NCI-H146 (cell line): ENCODE measurements at regions not wholly inside any gene's neighbourhood (a gene's known extent, or its start where the extent isn't known, plus 50 kb on each side); places are given as distances from the start of the nearest gene placed in this dataset.
"Not testable (repeated sequence)": the region's sequence is repeated elsewhere in the genome, so short reads cannot be mapped to it uniquely, and the experiment has no call there.

Experiments used
- DNase-seq: peaks from one replicate; lab custom pipeline; 2025; lab: John Stamatoyannopoulos, UW

GRCh38 chr10:28354511-28354910 is 51.6 kb upstream of the MPP7 start:
- no peak for DNase-seq

GRCh38 chr10:28355376-28355775 is 52.5 kb upstream of the MPP7 start:
- no peak for DNase-seq

GRCh38 chr10:28359334-28359733 is 56.5 kb upstream of the MPP7 start:
- DNase-seq, result no peak

GRCh38 chr10:28360175-28360574 is 57.3 kb upstream of the MPP7 start:
- no peak for DNase-seq

GRCh38 chr10:28363376-28363775 is 60.5 kb upstream of the MPP7 start:
- DNase-seq, result no peak

- no peak for DNase-seq
Measured at GRCh38 chr10:28365840-28366239, 63.0 kb upstream of the MPP7 start.

GRCh38 chr10:28366994-28367393 is 64.1 kb upstream of the MPP7 start:
- DNase-seq, result no peak

GRCh38 chr10:28367413-28367812 is 64.5 kb upstream of the MPP7 start:
- no peak for DNase-seq

- DNase-seq, result no peak
Measured at GRCh38 chr10:28367929-28368484, 65.1 kb upstream of the MPP7 start.

- DNase-seq, result no peak
Measured at GRCh38 chr10:28370107-28370835, 67.4 kb upstream of the MPP7 start.

GRCh38 chr10:28371638-28372037 is 68.8 kb upstream of the MPP7 start:
- DNase-seq, result not testable (repeated sequence)

GRCh38 chr10:28374036-28374435 is 71.2 kb upstream of the MPP7 start:
- no peak for DNase-seq

- DNase-seq, result no peak
Measured at GRCh38 chr10:28375399-28376354, 72.8 kb upstream of the MPP7 start.

GRCh38 chr10:28378986-28379585 is 76.2 kb upstream of the MPP7 start:
- no peak for DNase-seq

GRCh38 chr10:28381466-28381865 is 78.6 kb upstream of the MPP7 start:
- DNase-seq, result no peak

GRCh38 chr10:28381903-28382347 is 79.1 kb upstream of the MPP7 start:
- DNase-seq, result peak; percentile 59

- DNase-seq, result no peak
Measured at GRCh38 chr10:28382525-28383269, 79.8 kb upstream of the MPP7 start.

- no peak for DNase-seq
Measured at GRCh38 chr10:28384557-28384956, 81.7 kb upstream of the MPP7 start.

- DNase-seq, result no peak
Measured at GRCh38 chr10:28385748-28386502, 83.1 kb upstream of the MPP7 start.

- DNase-seq, result no peak
Measured at GRCh38 chr10:28386503-28386868, 83.6 kb upstream of the MPP7 start.

GRCh38 chr10:28387140-28387539 is 84.3 kb upstream of the MPP7 start:
- no peak for DNase-seq
